Effector memory CD8-positive, alpha-beta T cell (primary cell): ENCODE measurements at regions not wholly inside any gene's neighbourhood (a gene's known extent, or its start where the extent isn't known, plus 50 kb on each side); places are given as distances from the start of the nearest gene placed in this dataset.

Source experiments
- ATAC-seq: fragments of 150-1000 bp; cut with Tn5 transposase; replicated peaks from 2 replicates; pipeline ENCODE4 v1.10.0; 2021; ENCODE audit warnings: mild to moderate bottlenecking, moderate library complexity
- DNase-seq, 3 experiments: peaks; one replicate each; pipeline ENCODE4 v3.0.0; 2021
- H3K27ac Mint-ChIP-seq, 2 donors: one replicate each; pipeline ENCODE4 v1.8.0; 2022; ENCODE audit warnings: mild to moderate bottlenecking in 2 of 2, mixed read lengths in 2 of 2, moderate library complexity in 2 of 2
- H3K27me3 Mint-ChIP-seq, 2 donors: one replicate each; pipeline ENCODE4 v1.8.0; 2022; ENCODE audit warnings: mixed read lengths in 2 of 2
- H3K36me3 Mint-ChIP-seq: one replicate; pipeline ENCODE4 v1.8.0; 2022; ENCODE audit warnings: mild to moderate bottlenecking, moderate library complexity, mixed read lengths; ENCODE audit not compliant: insufficient read depth
- H3K4me1 Mint-ChIP-seq, 2 donors: one replicate each; pipeline ENCODE4 v1.8.0; 2022; ENCODE audit warnings: low read depth in 2 of 2, mixed read lengths in 2 of 2
- H3K4me3 Mint-ChIP-seq, 2 donors: one replicate each; pipeline ENCODE4 v1.8.0; 2022; ENCODE audit warnings: mild to moderate bottlenecking in 2 of 2, mixed read lengths in 2 of 2, moderate library complexity in 2 of 2
- H3K9me3 Mint-ChIP-seq, 2 donors: one replicate each; pipeline ENCODE4 v1.8.0; 2022; ENCODE audit warnings: mixed read lengths in 2 of 2

DNA sequence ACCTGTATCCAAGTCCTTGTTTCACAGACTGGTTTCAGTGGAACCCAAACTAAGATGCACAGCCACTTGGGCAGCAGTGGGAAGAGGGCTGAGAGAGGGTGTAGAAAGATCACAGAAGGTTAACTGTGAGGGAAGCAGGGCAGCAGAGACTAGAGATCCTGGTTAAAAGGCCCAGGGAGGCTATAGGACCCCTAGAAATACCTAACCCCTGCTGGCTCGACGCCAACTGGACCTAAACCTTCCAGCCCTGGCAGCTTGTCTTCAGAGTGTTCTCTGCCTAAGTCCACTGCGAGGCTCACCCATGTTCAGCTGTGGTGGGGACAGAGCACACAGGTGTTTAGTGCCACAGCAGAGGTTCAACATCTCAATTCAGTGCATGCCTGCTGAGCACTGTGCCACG is 96.5 kb downstream of the ZNF621 start:
- Mint-ChIP-seq H3K27me3 (peaks cover 41 to 56% of the 10 kb centered on the region in 2 donors), H3K4me3 (no peak overlapping the region), H3K9me3 (no peaks in the 10 kb centered on the region), H3K4me1 (peaks cover 0 to 2% of the 10 kb centered on the region in 2 donors), H3K27ac (no peak overlapping the region), H3K36me3 (no peaks in the 10 kb centered on the region)
- ATAC-seq = no peak
- DNase-seq = no peak

GRCh38 chr3:40623567-40623966 is 98.8 kb downstream of the ZNF621 start:
- peak; percentile 89 for ATAC-seq
- Mint-ChIP-seq H3K4me3 (no peak overlapping the region), H3K27ac (no peak overlapping the region), H3K9me3 (no peaks in the 10 kb centered on the region), H3K36me3 (no peaks in the 10 kb centered on the region), H3K27me3 (peaks cover 26 to 41% of the 10 kb centered on the region in 2 donors), H3K4me1 (peaks cover 0 to 2% of the 10 kb centered on the region in 2 donors)
- DNase-seq = peak in 1 of 3 experiments; percentile 13

- no peak for DNase-seq
- no peak for ATAC-seq
- H3K27me3 Mint-ChIP-seq = peaks cover 22 to 41% of the 10 kb centered on the region in 2 donors
Observed at GRCh38 chr3:40624189-40624769, 99.5 kb downstream of the ZNF621 start.

DNA sequence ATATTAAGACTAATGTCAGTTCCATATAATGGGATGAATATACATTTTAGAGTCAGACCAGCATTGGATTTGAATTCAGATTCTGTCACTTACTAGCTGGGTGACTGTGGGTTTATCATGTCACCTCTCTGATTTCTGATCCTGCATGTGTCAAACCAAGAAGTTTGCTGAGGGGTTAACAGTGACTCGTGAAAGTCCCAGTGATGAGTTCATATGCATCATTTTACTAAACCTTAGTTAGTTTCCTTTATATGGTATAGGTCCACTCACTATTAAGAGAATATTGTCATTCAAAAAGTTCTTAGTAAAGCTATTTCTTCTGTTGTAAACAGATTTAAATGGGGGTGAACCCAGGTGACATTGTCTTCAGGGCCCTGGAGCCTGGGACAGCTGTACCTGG is 102.3 kb downstream of the ZNF621 start:
- no peak for DNase-seq
- no peaks in the 10 kb centered on the region for H3K36me3 Mint-ChIP-seq

More at GRCh38 chr3:40624189-40624769, 99.5 kb downstream of the ZNF621 start:
- no peak overlapping the region for H3K27ac Mint-ChIP-seq
- H3K36me3 Mint-ChIP-seq = no peaks in the 10 kb centered on the region
- H3K4me3 Mint-ChIP-seq = no peak overlapping the region
- H3K9me3 Mint-ChIP-seq = peaks cover 0 to 2% of the 10 kb centered on the region in 2 donors
- H3K4me1 Mint-ChIP-seq = peaks cover 0 to 2% of the 10 kb centered on the region in 2 donors

GRCh38 chr3:40628984-40629383 is 104.2 kb downstream of the ZNF621 start:
- Mint-ChIP-seq H3K36me3 (no peaks in the 10 kb centered on the region), H3K27ac (no peak overlapping the region), H3K9me3 (peaks cover 0 to 4% of the 10 kb centered on the region in 2 donors), H3K4me3 (no peak overlapping the region), H3K27me3 (peaks cover 41 to 45% of the 10 kb centered on the region in 2 donors), H3K4me1 (no peaks in the 10 kb centered on the region)
- DNase-seq (no peak), ATAC-seq (no peak)

More for the DNA sequence above, 102.3 kb downstream of the ZNF621 start:
- Mint-ChIP-seq H3K4me1 (no peaks in the 10 kb centered on the region), H3K4me3 (no peak overlapping the region), H3K27me3 (peaks cover 34 to 36% of the 10 kb centered on the region in 2 donors), H3K9me3 (peaks cover 0 to 2% of the 10 kb centered on the region in 2 donors), H3K27ac (no peak overlapping the region)
- ATAC-seq = no peak

DNA sequence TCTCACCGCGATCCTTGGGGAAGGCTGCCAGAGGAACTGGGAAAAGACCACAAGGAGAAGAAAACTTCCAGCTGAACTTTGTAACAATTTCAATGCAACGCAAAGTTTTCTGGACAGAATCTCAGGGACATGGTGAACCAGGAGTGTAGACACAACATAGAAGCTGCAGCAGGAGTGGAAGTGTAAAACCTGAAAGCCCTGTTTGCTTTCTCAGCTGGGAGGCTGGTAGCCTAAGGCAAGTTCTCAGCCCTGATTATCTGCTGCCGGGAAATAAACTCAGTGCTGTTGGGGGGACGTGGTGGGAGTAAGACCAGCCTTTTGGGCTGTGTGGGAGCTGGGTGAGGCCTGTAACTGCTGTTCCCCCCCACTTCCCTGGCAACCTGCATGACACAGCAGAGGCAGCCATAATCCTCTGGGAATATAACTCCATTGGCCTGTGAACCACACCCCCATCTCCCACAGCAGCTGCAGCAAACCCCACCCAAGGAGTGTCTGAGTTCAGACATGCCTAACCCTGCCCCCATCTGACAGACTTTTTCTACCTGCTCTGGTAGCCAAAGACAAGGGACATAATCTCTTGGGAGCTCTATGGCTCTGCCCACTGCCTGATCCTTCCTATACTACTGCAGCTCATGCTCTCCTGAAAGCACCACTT is 106.7 kb downstream of the ZNF621 start:
- no peak for ATAC-seq
- Mint-ChIP-seq H3K27me3 (peaks cover 35 to 40% of the 10 kb centered on the region in 2 donors), H3K36me3 (no peaks in the 10 kb centered on the region), H3K4me3 (no peak overlapping the region), H3K9me3 (peaks cover 0 to 4% of the 10 kb centered on the region in 2 donors), H3K4me1 (no peaks in the 10 kb centered on the region), H3K27ac (no peak overlapping the region)
- no peak for DNase-seq

- Mint-ChIP-seq H3K4me3 (no peak overlapping the region), H3K27ac (no peak overlapping the region), H3K9me3 (peaks cover 0 to 2% of the 10 kb centered on the region in 2 donors), H3K36me3 (no peaks in the 10 kb centered on the region), H3K4me1 (no peaks in the 10 kb centered on the region), H3K27me3 (peaks cover 6 to 14% of the 10 kb centered on the region in 2 donors)
- no peak for DNase-seq
- ATAC-seq = no peak
Observed at GRCh38 chr3:40637906-40638305, 113.1 kb downstream of the ZNF621 start.

DNA sequence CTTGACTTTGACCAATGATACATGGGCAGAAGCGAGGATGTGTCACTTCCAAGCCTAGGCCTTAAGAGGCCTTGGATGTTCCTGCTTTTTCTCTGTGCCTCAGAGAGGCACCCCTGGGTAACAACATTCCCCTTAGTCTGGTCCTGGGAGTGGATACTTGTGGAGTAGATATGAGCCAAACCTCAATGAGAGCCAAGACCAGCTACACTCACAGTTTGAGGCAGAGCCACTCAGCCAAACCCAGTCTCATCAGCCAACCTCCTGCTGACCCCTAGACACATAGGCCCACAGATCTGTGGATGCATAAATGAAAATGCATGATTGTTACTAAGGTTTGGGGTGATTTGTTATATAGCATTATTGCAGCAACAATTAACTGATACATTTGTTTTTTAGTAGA is 114.2 kb downstream of the ZNF621 start:
- Mint-ChIP-seq H3K4me3 (no peak overlapping the region), H3K9me3 (no peaks in the 10 kb centered on the region), H3K27me3 (peaks cover 0 to 8% of the 10 kb centered on the region in 2 donors), H3K27ac (no peak overlapping the region), H3K36me3 (no peaks in the 10 kb centered on the region), H3K4me1 (no peaks in the 10 kb centered on the region)
- no peak for DNase-seq
- no peak for ATAC-seq

GRCh38 chr3:40642812-40643211 is 118.1 kb downstream of the ZNF621 start:
- Mint-ChIP-seq H3K36me3 (no peaks in the 10 kb centered on the region), H3K27me3 (peaks cover 0 to 20% of the 10 kb centered on the region in 2 donors), H3K27ac (no peak overlapping the region), H3K9me3 (no peaks in the 10 kb centered on the region), H3K4me1 (no peaks in the 10 kb centered on the region), H3K4me3 (no peak overlapping the region)
- ATAC-seq (no peak), DNase-seq (no peak)

DNA sequence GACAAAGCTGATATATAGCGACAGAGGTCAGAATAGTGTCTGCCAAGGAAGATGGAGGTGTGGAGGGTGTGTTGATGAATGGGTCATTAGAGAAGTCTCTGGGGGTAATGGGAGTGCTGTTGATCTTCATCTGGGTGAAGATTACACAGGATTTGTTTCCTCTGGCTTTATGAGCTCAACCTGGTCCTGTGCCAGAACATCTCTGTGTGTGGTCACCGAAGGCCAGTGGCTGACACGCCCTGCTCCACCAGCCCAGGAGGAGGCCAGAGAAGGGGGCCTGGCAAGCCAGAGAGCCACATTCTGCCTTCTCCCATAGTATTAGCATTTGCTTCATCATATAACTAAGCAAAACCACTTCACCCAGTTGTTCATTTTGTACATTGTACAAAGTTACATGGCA is 121.1 kb downstream of the ZNF621 start:
- DNase-seq = no peak
- Mint-ChIP-seq H3K27me3 (peaks cover 9 to 20% of the 10 kb centered on the region in 2 donors), H3K4me3 (no peak overlapping the region), H3K4me1 (no peaks in the 10 kb centered on the region), H3K36me3 (no peaks in the 10 kb centered on the region), H3K9me3 (no peaks in the 10 kb centered on the region), H3K27ac (no peak overlapping the region)
- no peak for ATAC-seq

GRCh38 chr3:40649346-40649745 is 124.6 kb downstream of the ZNF621 start:
- no peak overlapping the region for H3K4me3 Mint-ChIP-seq
- H3K27me3 Mint-ChIP-seq = peaks cover 9 to 27% of the 10 kb centered on the region in 2 donors
- H3K9me3 Mint-ChIP-seq = no peaks in the 10 kb centered on the region
- no peak for ATAC-seq
- H3K36me3 Mint-ChIP-seq = no peaks in the 10 kb centered on the region
- H3K27ac Mint-ChIP-seq = no peak overlapping the region
- no peaks in the 10 kb centered on the region for H3K4me1 Mint-ChIP-seq
- no peak for DNase-seq

GRCh38 chr3:40652072-40652471 is 127.3 kb downstream of the ZNF621 start:
- Mint-ChIP-seq H3K27ac (no peak overlapping the region), H3K36me3 (no peaks in the 10 kb centered on the region), H3K27me3 (peaks cover 14 to 24% of the 10 kb centered on the region in 2 donors), H3K9me3 (peaks cover 0 to 2% of the 10 kb centered on the region in 2 donors), H3K4me3 (no peak overlapping the region), H3K4me1 (peaks cover 0 to 2% of the 10 kb centered on the region in 2 donors)
- ATAC-seq (no peak), DNase-seq (no peak)

DNA sequence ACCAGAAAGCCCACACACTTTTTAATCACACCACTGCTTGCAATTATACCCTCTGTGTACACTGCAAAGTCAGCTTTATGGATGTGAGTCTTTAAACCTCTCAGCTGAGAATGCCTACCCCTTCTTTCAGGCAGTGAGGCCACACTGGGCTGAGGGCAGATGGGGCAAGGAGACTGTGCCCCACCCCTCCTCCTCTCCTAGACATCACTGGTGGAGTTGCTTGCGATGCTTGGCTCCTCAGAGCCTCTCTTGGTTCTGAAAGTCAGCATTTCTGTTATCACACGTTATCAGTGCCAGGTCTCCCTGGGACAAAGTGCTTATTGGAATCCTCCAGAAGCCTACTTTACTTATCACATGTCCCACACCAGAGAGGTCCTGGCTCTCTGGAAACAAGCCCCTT is 128.2 kb downstream of the ZNF621 start:
- ATAC-seq (no peak), DNase-seq (no peak)
- Mint-ChIP-seq H3K9me3 (peaks cover 0 to 5% of the 10 kb centered on the region in 2 donors), H3K4me3 (no peak overlapping the region), H3K36me3 (no peaks in the 10 kb centered on the region), H3K4me1 (peaks cover 0 to 2% of the 10 kb centered on the region in 2 donors), H3K27ac (no peak overlapping the region), H3K27me3 (peaks cover 18 to 25% of the 10 kb centered on the region in 2 donors)

DNA sequence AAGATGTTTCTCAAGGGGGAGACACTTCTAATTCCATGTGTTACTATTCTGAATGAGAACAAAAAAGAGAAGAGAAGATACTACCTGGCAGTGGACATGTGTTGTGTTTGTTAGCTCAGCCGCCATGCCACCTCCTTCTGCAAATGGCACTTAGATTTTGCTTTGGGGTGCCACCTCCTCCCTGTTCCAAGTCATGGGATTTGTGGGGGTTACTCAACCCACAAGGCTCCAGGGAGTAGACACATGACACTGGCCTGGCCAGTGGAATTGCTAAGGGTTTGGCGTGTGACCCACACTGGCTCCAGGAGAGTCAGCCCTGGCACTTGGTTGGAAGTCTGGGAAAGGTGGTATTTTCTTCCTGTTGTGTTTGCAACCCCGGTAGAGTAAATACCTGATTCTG is 129.1 kb downstream of the ZNF621 start:
- Mint-ChIP-seq H3K9me3 (peaks cover 0 to 5% of the 10 kb centered on the region in 2 donors), H3K27me3 (peaks cover 20 to 32% of the 10 kb centered on the region in 2 donors), H3K4me3 (no peak overlapping the region), H3K4me1 (peaks cover 0 to 2% of the 10 kb centered on the region in 2 donors), H3K27ac (no peak overlapping the region), H3K36me3 (no peaks in the 10 kb centered on the region)
- no peak for ATAC-seq
- no peak for DNase-seq
